ENCODE measurements at regions not wholly inside any gene's neighbourhood (a gene's known extent, or its start where the extent isn't known, plus 50 kb on each side); places are given as distances from the start of the nearest gene placed in this dataset.

DNA sequence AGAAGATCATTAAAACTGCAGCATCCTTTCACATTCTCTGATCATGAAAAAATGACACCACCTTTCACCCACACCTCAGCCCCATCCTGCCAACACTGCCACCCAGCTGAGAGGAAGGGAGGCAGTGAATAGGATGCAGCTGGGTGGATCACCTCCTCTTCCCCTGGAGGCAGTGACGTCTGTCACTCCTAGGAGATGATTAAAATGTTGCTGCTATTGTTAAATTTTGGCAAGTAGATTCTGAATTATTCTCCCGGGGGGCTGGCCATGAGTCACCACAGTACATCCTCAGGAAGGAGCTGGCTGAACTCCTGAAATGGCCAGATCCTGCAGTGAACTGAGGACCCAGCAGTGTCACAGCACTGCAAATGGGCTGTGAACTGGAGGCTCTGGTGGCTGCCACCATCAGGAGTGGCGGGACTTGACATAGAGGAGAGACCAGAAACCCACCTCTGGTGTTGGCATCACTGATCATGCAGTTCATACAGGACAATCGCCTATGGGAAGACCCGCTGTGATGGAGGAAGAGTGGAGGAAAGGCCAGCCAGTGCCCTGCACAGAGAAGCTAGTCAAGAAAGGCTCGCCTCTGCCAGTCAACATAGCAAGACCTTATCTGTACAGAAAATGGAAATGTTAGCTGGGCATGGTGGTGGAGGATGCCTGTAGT is 199.1 kb downstream of the FAM43A start:
- Histone ChIP-seq H3K4me3 (no peak overlapping the region), H3K4me1 (no peaks in the 10 kb centered on the region), H3K9me3 (peaks cover 4% of the 10 kb centered on the region; the same call in 1 of the 3 replicates), H3K27ac (no peak overlapping the region), H3K4me2 (no peak overlapping the region)
- no peak for ATAC-seq
- ChIA-PET POLR2A (no interaction called here), CTCF (interaction anchor here (1.0 kb wide), 1 partner anchor 197 kb away, joined by 3 read pairs; no protein-coding TSS in a partner anchor)
- FAIRE-seq: no peak
- DNase-seq (ENCODE audit: low read depth in 1 of 2, low spot score in 1 of 2): no peak
- 39% methylated on average over 5 of the region's 6 CpGs for WGBS (ENCODE audit: missing lambda C conversion rate)
- TF ChIP-seq HOXB5 (CRISPR knock-in tag; IDR thresholded peaks at IDR 0.05) (no peak), EP300 (IDR thresholded peaks at IDR 0.05) (no peak), SMC3 (IDR thresholded peaks at IDR 0.05) (no peak), HOXB13 (CRISPR knock-in tag; IDR thresholded peaks at IDR 0.05; ENCODE audit: low read depth) (no peak), HDAC2 (IDR thresholded peaks at IDR 0.05) (no peak), CHD2 (IDR thresholded peaks at IDR 0.05; ENCODE audit: low read length, partially characterized antibody) (no peak), PHF8 (IDR thresholded peaks at IDR 0.05; ENCODE audit: borderline replicate concordance, low read depth) (no peak), TP53 (CRISPR knock-in tag; IDR thresholded peaks at IDR 0.05) (no peak), MYC (IDR thresholded peaks at IDR 0.05; ENCODE audit: borderline replicate concordance, low read length) (no peak), EHMT2 (IDR thresholded peaks at IDR 0.05; ENCODE audit: low read depth) (no peak), KDM5A (IDR thresholded peaks at IDR 0.05) (no peak), NR3C1 (IDR thresholded peaks at IDR 0.05) (no peak)
- TF ChIP-seq, protein P1, sequence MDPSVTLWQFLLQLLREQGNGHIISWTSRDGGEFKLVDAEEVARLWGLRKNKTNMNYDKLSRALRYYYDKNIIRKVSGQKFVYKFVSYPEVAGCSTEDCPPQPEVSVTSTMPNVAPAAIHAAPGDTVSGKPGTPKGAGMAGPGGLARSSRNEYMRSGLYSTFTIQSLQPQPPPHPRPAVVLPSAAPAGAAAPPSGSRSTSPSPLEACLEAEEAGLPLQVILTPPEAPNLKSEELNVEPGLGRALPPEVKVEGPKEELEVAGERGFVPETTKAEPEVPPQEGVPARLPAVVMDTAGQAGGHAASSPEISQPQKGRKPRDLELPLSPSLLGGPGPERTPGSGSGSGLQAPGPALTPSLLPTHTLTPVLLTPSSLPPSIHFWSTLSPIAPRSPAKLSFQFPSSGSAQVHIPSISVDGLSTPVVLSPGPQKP (IDR thresholded peaks at IDR 0.05; ENCODE audit: low read depth, low read length): no peak
- TF ChIP-seq, protein P2, sequence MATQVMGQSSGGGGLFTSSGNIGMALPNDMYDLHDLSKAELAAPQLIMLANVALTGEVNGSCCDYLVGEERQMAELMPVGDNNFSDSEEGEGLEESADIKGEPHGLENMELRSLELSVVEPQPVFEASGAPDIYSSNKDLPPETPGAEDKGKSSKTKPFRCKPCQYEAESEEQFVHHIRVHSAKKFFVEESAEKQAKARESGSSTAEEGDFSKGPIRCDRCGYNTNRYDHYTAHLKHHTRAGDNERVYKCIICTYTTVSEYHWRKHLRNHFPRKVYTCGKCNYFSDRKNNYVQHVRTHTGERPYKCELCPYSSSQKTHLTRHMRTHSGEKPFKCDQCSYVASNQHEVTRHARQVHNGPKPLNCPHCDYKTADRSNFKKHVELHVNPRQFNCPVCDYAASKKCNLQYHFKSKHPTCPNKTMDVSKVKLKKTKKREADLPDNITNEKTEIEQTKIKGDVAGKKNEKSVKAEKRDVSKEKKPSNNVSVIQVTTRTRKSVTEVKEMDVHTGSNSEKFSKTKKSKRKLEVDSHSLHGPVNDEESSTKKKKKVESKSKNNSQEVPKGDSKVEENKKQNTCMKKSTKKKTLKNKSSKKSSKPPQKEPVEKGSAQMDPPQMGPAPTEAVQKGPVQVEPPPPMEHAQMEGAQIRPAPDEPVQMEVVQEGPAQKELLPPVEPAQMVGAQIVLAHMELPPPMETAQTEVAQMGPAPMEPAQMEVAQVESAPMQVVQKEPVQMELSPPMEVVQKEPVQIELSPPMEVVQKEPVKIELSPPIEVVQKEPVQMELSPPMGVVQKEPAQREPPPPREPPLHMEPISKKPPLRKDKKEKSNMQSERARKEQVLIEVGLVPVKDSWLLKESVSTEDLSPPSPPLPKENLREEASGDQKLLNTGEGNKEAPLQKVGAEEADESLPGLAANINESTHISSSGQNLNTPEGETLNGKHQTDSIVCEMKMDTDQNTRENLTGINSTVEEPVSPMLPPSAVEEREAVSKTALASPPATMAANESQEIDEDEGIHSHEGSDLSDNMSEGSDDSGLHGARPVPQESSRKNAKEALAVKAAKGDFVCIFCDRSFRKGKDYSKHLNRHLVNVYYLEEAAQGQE (IDR thresholded peaks at IDR 0.05): no peak
- TF ChIP-seq, protein P3, sequence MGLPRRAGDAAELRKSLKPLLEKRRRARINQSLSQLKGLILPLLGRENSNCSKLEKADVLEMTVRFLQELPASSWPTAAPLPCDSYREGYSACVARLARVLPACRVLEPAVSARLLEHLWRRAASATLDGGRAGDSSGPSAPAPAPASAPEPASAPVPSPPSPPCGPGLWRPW (IDR thresholded peaks at IDR 0.05): no peak
- TF ChIP-seq, protein P4, sequence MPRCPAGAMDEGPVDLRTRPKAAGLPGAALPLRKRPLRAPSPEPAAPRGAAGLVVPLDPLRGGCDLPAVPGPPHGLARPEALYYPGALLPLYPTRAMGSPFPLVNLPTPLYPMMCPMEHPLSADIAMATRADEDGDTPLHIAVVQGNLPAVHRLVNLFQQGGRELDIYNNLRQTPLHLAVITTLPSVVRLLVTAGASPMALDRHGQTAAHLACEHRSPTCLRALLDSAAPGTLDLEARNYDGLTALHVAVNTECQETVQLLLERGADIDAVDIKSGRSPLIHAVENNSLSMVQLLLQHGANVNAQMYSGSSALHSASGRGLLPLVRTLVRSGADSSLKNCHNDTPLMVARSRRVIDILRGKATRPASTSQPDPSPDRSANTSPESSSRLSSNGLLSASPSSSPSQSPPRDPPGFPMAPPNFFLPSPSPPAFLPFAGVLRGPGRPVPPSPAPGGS (IDR thresholded peaks at IDR 0.05): no peak
- TF ChIP-seq, protein P5, sequence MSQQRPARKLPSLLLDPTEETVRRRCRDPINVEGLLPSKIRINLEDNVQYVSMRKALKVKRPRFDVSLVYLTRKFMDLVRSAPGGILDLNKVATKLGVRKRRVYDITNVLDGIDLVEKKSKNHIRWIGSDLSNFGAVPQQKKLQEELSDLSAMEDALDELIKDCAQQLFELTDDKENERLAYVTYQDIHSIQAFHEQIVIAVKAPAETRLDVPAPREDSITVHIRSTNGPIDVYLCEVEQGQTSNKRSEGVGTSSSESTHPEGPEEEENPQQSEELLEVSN (IDR thresholded peaks at IDR 0.05; ENCODE audit: borderline replicate concordance, low read depth): no peak

DNA sequence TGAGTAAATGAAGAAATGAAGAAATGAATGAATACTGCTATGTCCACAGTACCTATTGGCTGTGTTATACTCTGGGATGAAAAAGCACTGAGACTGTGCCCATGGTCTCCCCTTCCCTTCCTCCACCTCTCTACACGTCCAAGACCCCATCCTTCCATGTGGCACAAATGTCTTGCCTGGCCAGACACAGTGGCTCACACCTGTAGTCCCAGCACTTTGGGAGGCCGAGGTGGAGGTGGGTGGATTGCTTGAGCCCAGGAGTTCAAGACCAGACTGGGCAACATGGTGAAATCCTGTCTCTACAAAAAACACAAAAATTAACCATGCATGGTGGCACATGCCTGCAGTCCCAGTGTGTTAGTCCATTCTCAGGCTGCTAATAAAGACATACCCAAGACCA is 200.1 kb downstream of the FAM43A start:
- no peak for FAIRE-seq
- peaks cover 4% of the 10 kb centered on the region; the same call in 1 of the 3 replicates for H3K9me3 ChIP-seq
- no peak overlapping the region for H3K27ac ChIP-seq
- 36% methylated on average over 2 of the region's 2 CpGs for WGBS (ENCODE audit: missing lambda C conversion rate)
- no peaks in the 10 kb centered on the region for H3K4me1 ChIP-seq
- H3K4me2 ChIP-seq: no peak overlapping the region
- no peak overlapping the region for H3K4me3 ChIP-seq
- ChIA-PET POLR2A (no interaction called here), CTCF (no interaction called here)
- ATAC-seq: no peak
- no peak for DNase-seq (ENCODE audit: low read depth in 1 of 2, low spot score in 1 of 2)
- no peak for TF ChIP-seq HEYL (CRISPR knock-in tag; IDR thresholded peaks at IDR 0.05)
- TF ChIP-seq HDAC2 (IDR thresholded peaks at IDR 0.05): no peak
- TF ChIP-seq CHD4 (IDR thresholded peaks at IDR 0.05; ENCODE audit: borderline replicate concordance): no peak
- no peak for TF ChIP-seq HOXA7 (CRISPR knock-in tag; IDR thresholded peaks at IDR 0.05)
- no peak for TF ChIP-seq NR3C1 (IDR thresholded peaks at IDR 0.05)
- no peak for TF ChIP-seq ESRRA (IDR thresholded peaks at IDR 0.05; ENCODE audit: borderline replicate concordance, low read length)
- TF ChIP-seq, protein P6, sequence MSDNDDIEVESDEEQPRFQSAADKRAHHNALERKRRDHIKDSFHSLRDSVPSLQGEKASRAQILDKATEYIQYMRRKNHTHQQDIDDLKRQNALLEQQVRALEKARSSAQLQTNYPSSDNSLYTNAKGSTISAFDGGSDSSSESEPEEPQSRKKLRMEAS (IDR thresholded peaks at IDR 0.05): no peak
- no peak for TF ChIP-seq JUNB (IDR thresholded peaks at IDR 0.05)
- TF ChIP-seq, protein P7, sequence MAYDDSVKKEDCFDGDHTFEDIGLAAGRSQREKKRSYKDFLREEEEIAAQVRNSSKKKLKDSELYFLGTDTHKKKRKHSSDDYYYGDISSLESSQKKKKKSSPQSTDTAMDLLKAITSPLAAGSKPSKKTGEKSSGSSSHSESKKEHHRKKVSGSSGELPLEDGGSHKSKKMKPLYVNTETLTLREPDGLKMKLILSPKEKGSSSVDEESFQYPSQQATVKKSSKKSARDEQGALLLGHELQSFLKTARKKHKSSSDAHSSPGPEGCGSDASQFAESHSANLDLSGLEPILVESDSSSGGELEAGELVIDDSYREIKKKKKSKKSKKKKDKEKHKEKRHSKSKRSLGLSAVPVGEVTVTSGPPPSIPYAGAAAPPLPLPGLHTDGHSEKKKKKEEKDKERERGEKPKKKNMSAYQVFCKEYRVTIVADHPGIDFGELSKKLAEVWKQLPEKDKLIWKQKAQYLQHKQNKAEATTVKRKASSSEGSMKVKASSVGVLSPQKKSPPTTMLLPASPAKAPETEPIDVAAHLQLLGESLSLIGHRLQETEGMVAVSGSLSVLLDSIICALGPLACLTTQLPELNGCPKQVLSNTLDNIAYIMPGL (CRISPR knock-in tag; IDR thresholded peaks at IDR 0.05; ENCODE audit: borderline replicate concordance): no peak
- no peak for TF ChIP-seq HOXB13 (CRISPR knock-in tag; IDR thresholded peaks at IDR 0.05; ENCODE audit: low read depth)
- no peak for TF ChIP-seq KDM5A (IDR thresholded peaks at IDR 0.05)
- no peak for TF ChIP-seq KDM1A (IDR thresholded peaks at IDR 0.05; ENCODE audit: low read depth)
- no peak for TF ChIP-seq EHF (CRISPR knock-in tag; IDR thresholded peaks at IDR 0.05)
- no peak for TF ChIP-seq NPAS2 (CRISPR knock-in tag; IDR thresholded peaks at IDR 0.05; ENCODE audit: borderline replicate concordance)
- TF ChIP-seq POLR2A (IDR thresholded peaks at IDR 0.05; ENCODE audit: low read length): no peak
- TF ChIP-seq POLR2AphosphoS2 (conservative IDR thresholded peaks at IDR 0.05; ENCODE audit: low read length): no peak
- no peak for TF ChIP-seq HOXB5 (CRISPR knock-in tag; IDR thresholded peaks at IDR 0.05)

Measured in A549 (cell line).